H9 (cell line): ENCODE measurements at regions not wholly inside any gene's neighbourhood (a gene's known extent, or its start where the extent isn't known, plus 50 kb on each side); places are given as distances from the start of the nearest gene placed in this dataset.
"Not testable (repeated sequence)": the region's sequence is repeated elsewhere in the genome, so short reads cannot be mapped to it uniquely, and the experiment has no call there.

Experiments
- DNase-seq: peaks from one replicate; pipeline ENCODE4 v3.0.0-alpha.2; 2017
- H2AFZ ChIP-seq: one replicate; pipeline ENCODE4 v1.6.1; 2013; ENCODE audit warnings: mild to moderate bottlenecking, low read length, control low read depth, moderate library complexity
- H2AK5ac ChIP-seq: 2 replicates; pipeline ENCODE4 v1.6.1; 2013; ENCODE audit warnings: low read length, control low read depth, mixed read lengths; ENCODE audit not compliant: insufficient read length
- H2BK120ac ChIP-seq: one replicate; pipeline ENCODE4 v1.6.1; 2013; ENCODE audit warnings: low read depth, mild to moderate bottlenecking, low read length, control low read depth, inconsistent platforms; ENCODE audit not compliant: poor library complexity, severe bottlenecking
- H2BK12ac ChIP-seq: 2 replicates; pipeline ENCODE4 v1.6.1; 2013; ENCODE audit warnings: low read length, control low read depth, mixed read lengths, low read depth; ENCODE audit not compliant: insufficient read length
- H2BK15ac ChIP-seq: 2 replicates; pipeline ENCODE4 v1.6.1; 2013; ENCODE audit warnings: low read depth, low read length, control low read depth
- H2BK20ac ChIP-seq: one replicate; pipeline ENCODE4 v1.6.1; 2013; ENCODE audit warnings: low read depth, mild to moderate bottlenecking, low read length, control low read depth, inconsistent platforms; ENCODE audit not compliant: poor library complexity, severe bottlenecking
- H2BK5ac ChIP-seq: 2 replicates; pipeline ENCODE4 v1.6.1; 2013; ENCODE audit warnings: low read length, control low read depth, mixed read lengths; ENCODE audit not compliant: insufficient read length
- H3K14ac ChIP-seq: 2 replicates; pipeline ENCODE4 v1.6.1; 2013; ENCODE audit warnings: low read length, control low read depth; ENCODE audit not compliant: insufficient read depth
- H3K18ac ChIP-seq: 2 replicates; pipeline ENCODE4 v1.6.1; 2013; ENCODE audit warnings: low read depth, mild to moderate bottlenecking, mixed read lengths, low read length, control low read depth; ENCODE audit not compliant: insufficient read length
- H3K23ac ChIP-seq: 2 replicates; pipeline ENCODE4 v1.6.1; 2013; ENCODE audit warnings: low read length, control low read depth, mixed read lengths, low read depth; ENCODE audit not compliant: insufficient read length
- H3K23me2 ChIP-seq: 2 replicates; pipeline ENCODE4 v1.6.1; 2013; ENCODE audit warnings: low read depth, mild to moderate bottlenecking, mixed read lengths, low read length, control low read depth; ENCODE audit not compliant: insufficient read length, poor library complexity, severe bottlenecking
- H3K27ac ChIP-seq: 2 replicates; pipeline ENCODE4 v1.5.1; 2013; ENCODE audit warnings: low read length, control low read depth, mixed read lengths, low read depth; ENCODE audit not compliant: insufficient read length
- H3K27me3 ChIP-seq: 2 replicates; pipeline ENCODE4 v1.6.1; 2013; ENCODE audit warnings: low read length, control low read depth, inconsistent platforms; ENCODE audit not compliant: insufficient read depth
- H3K4ac ChIP-seq: 2 replicates; pipeline ENCODE4 v1.6.1; 2013; ENCODE audit warnings: low read depth, mild to moderate bottlenecking, control low read depth, inconsistent platforms, low read length, moderate library complexity
- H3K4me1 ChIP-seq: 2 replicates; pipeline ENCODE4 v1.6.1; 2013; ENCODE audit warnings: low read length, control low read depth, inconsistent platforms; ENCODE audit not compliant: insufficient read depth
- H3K4me2 ChIP-seq: 2 replicates; pipeline ENCODE4 v1.6.1; 2013; ENCODE audit warnings: low read length, control low read depth, mixed read lengths; ENCODE audit not compliant: insufficient read length, insufficient read depth
- H3K56ac ChIP-seq: 2 replicates; pipeline ENCODE4 v1.6.1; 2013; ENCODE audit warnings: low read depth, mild to moderate bottlenecking, mixed read lengths, low read length, control low read depth; ENCODE audit not compliant: insufficient read length
- H3K79me1 ChIP-seq: 2 replicates; pipeline ENCODE4 v1.6.1; 2013; ENCODE audit warnings: low read depth, mild to moderate bottlenecking, moderate library complexity, low read length, control low read depth, inconsistent platforms; ENCODE audit not compliant: insufficient read depth, poor library complexity, severe bottlenecking
- H3K79me2 ChIP-seq: 2 replicates; pipeline ENCODE4 v1.6.1; 2013; ENCODE audit warnings: low read length, control low read depth, inconsistent platforms; ENCODE audit not compliant: insufficient read depth
- H3K9ac ChIP-seq: 2 replicates; pipeline ENCODE4 v1.6.1; 2013; ENCODE audit warnings: low read length, control low read depth, mixed read lengths; ENCODE audit not compliant: insufficient read length; ENCODE audit errors: extremely low read depth
- H3K9me3 ChIP-seq: one replicate; pipeline ENCODE4 v1.6.1; 2013; ENCODE audit warnings: low read depth, low read length, inconsistent platforms; ENCODE audit not compliant: control insufficient read depth
- H3T11ph ChIP-seq: one replicate; pipeline ENCODE4 v1.6.1; 2013; ENCODE audit warnings: mild to moderate bottlenecking, low read length, control low read depth, inconsistent platforms
- H4K20me1 ChIP-seq: one replicate; pipeline ENCODE4 v1.6.1; 2013; ENCODE audit not compliant: control insufficient read depth, insufficient read length, insufficient read depth
- H4K5ac ChIP-seq: 2 replicates; pipeline ENCODE4 v1.6.1; 2013; ENCODE audit warnings: low read depth, mild to moderate bottlenecking, mixed read lengths, low read length, control low read depth; ENCODE audit not compliant: insufficient read length
- H4K8ac ChIP-seq: replicated peaks from 2 replicates; pipeline ENCODE4 v1.6.1; 2013; ENCODE audit warnings: low read length, control low read depth, mixed read lengths, low read depth; ENCODE audit not compliant: insufficient read length
- H4K91ac ChIP-seq: 2 replicates; pipeline ENCODE4 v1.6.1; 2013; ENCODE audit warnings: low read depth, mild to moderate bottlenecking, moderate library complexity, mixed read lengths, low read length, control low read depth; ENCODE audit not compliant: insufficient read length
- H3K27ac Mint-ChIP-seq, 3 experiments: 2 replicates in 2 of 3; 3 replicates in 1 of 3; pipeline ENCODE4 v1.8.0; 2020 to 2021; ENCODE audit warnings: mixed read lengths in 3 of 3, mild to moderate bottlenecking in 1 of 3, moderate library complexity in 1 of 3
- H3K27me3 Mint-ChIP-seq: 2 replicates; pipeline ENCODE4 v1.8.0; 2021; ENCODE audit warnings: low read depth, mild to moderate bottlenecking, moderate library complexity, mixed read lengths
- H3K36me3 Mint-ChIP-seq, 3 experiments: 2 replicates in 2 of 3; 3 replicates in 1 of 3; pipeline ENCODE4 v1.8.0; 2020 to 2021; ENCODE audit warnings: low read depth in 3 of 3, mixed read lengths in 3 of 3; ENCODE audit not compliant: insufficient read depth in 1 of 3
- H3K4me1 Mint-ChIP-seq, 2 experiments: 2 replicates each; pipeline ENCODE4 v1.8.0; 2020; ENCODE audit warnings: mixed read lengths in 2 of 2
- H3K4me3 Mint-ChIP-seq, 2 experiments: 2 replicates in 1 of 2; 3 replicates in 1 of 2; pipeline ENCODE4 v1.8.0; 2020 to 2021; ENCODE audit warnings: mild to moderate bottlenecking in 2 of 2, mixed read lengths in 2 of 2, moderate library complexity in 1 of 2
- H3K9me3 Mint-ChIP-seq, 2 experiments: 2 replicates in 1 of 2; 3 replicates in 1 of 2; pipeline ENCODE4 v1.8.0; 2020; ENCODE audit warnings: mild to moderate bottlenecking in 2 of 2, mixed read lengths in 2 of 2, moderate library complexity in 1 of 2
- WGBS: extraction: QIAGEN DNeasy Blood & Tissue Kit; methylation state at CpG from one replicate; pipeline ENCODE4 v1.1.7; 2013; ENCODE audit warnings: missing lambda C conversion rate, low lambda C conversion rate, mixed read lengths; ENCODE audit not compliant: insufficient read length; ENCODE audit errors: extremely low coverage; 5-methylcytosine and 5-hydroxymethylcytosine counted together
- TF ChIP-seq, protein P1 (sequence below): fragments of 200-600 bp; sonication (generic); conservative IDR thresholded peaks from 3 replicates; pipeline ENCODE4 v1.8.0; 2021; ENCODE audit warnings: antibody characterized with exemption, mild to moderate bottlenecking

DNA sequence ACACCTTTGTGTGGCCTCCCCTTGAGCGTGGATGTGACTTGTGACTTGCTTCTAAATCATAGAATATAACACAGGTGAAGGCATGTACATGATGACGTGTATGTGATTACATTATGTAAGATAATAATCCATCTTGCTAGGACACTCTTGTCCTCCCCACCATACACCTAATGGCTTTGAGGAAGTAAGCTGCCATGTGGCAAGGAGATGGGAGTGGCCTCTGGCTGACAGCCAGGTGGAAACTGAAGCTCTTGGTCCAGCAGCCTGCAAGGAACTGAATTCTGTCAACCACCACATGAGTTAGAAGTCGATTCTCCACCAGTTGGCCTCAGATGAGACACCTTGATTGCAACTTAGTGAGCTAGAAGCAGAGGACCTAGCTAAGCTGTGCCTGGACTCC lies 67.4 kb upstream of the ELN start:
- peaks cover 17 to 19% of the 10 kb centered on the region in 2 experiments for H3K9me3 Mint-ChIP-seq

DNA sequence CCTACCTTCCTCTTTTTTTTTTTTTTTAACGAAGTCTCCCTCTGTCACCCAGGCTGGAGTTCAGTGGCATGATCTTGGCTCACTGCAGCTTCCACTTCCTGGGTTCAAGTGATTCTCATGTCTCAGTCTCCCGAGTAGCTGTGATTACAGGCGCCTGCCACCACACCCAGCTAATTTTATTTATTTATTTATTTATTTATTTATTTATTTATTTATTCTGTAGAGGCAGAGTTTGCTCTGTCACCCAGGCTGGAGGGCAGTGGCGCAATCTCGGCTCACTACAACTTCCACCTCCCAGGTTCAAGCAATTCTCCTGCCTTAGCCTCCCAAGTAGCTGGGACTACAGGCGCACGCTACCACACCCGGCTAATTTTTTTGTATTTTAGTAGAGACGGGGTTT lies 66.0 kb upstream of the ELN start:
- H3K14ac ChIP-seq, H2BK20ac ChIP-seq, H3K56ac ChIP-seq, H2AFZ ChIP-seq, H3K9me3 ChIP-seq, H3K4me1 Mint-ChIP-seq, H3K27me3 Mint-ChIP-seq, H3K4me1 ChIP-seq, H3K9ac ChIP-seq, H3K4me2 ChIP-seq, H3K79me2 ChIP-seq, H3K23ac ChIP-seq, H3K18ac ChIP-seq, H3K27ac Mint-ChIP-seq, H2BK5ac ChIP-seq, H3K27ac ChIP-seq, H3K79me1 ChIP-seq, H3K4me3 Mint-ChIP-seq, H4K20me1 ChIP-seq, H3T11ph ChIP-seq, H4K5ac ChIP-seq, H2AK5ac ChIP-seq, H4K8ac ChIP-seq, H2BK120ac ChIP-seq, H3K4ac ChIP-seq, DNase-seq, H3K23me2 ChIP-seq, H2BK15ac ChIP-seq, H2BK12ac ChIP-seq, H3K27me3 ChIP-seq, H4K91ac ChIP-seq: not testable (repeated sequence)
- WGBS, result no CpG with 5 or more reads among the region's 9 CpGs
- peaks cover 17 to 19% of the 10 kb centered on the region in 2 experiments for H3K9me3 Mint-ChIP-seq
- peaks cover 0 to 13% (median 8%) of the 10 kb centered on the region in 3 experiments; a peak in 4 of 7 replicates for H3K36me3 Mint-ChIP-seq

More for the DNA sequence above, 67.4 kb upstream of the ELN start:
- Mint-ChIP-seq H3K4me3 (no peak overlapping the region), H3K36me3 (peaks cover 0 to 13% (median 8%) of the 10 kb centered on the region in 3 experiments; a peak in 4 of 7 replicates), H3K4me1 (no peaks in the 10 kb centered on the region), H3K27ac (no peak overlapping the region; a peak in 1 of 7 replicates), H3K27me3 (peaks cover 1% of the 10 kb centered on the region)
- Histone ChIP-seq H3K23ac (no peak overlapping the region), H4K91ac (no peak overlapping the region), H3K79me1 (no peaks in the 10 kb centered on the region), H3K14ac (no peak overlapping the region), H3K9ac (no peak overlapping the region), H3K23me2 (no peaks in the 10 kb centered on the region), H3K4me1 (no peaks in the 10 kb centered on the region), H2BK15ac (no peak overlapping the region), H3K27ac (no peak overlapping the region), H3K27me3 (no peaks in the 10 kb centered on the region), H4K5ac (no peak overlapping the region), H2BK5ac (no peak overlapping the region), H3K4ac (no peak overlapping the region), H3K4me2 (no peak overlapping the region), H3K18ac (no peak overlapping the region), H2BK120ac (no peak overlapping the region), H3K56ac (no peak overlapping the region), H2AK5ac (no peak overlapping the region), H3K79me2 (no peaks in the 10 kb centered on the region), H2AFZ (no peak overlapping the region), H4K20me1 (no peaks in the 10 kb centered on the region), H3T11ph (no peak overlapping the region), H2BK20ac (no peak overlapping the region), H3K9me3 (no peaks in the 10 kb centered on the region), H4K8ac (no peak overlapping the region), H2BK12ac (no peak overlapping the region)
- WGBS, result no CpG with 5 or more reads among the region's 3 CpGs
- DNase-seq, result no peak
- TF ChIP-seq, protein P1, sequence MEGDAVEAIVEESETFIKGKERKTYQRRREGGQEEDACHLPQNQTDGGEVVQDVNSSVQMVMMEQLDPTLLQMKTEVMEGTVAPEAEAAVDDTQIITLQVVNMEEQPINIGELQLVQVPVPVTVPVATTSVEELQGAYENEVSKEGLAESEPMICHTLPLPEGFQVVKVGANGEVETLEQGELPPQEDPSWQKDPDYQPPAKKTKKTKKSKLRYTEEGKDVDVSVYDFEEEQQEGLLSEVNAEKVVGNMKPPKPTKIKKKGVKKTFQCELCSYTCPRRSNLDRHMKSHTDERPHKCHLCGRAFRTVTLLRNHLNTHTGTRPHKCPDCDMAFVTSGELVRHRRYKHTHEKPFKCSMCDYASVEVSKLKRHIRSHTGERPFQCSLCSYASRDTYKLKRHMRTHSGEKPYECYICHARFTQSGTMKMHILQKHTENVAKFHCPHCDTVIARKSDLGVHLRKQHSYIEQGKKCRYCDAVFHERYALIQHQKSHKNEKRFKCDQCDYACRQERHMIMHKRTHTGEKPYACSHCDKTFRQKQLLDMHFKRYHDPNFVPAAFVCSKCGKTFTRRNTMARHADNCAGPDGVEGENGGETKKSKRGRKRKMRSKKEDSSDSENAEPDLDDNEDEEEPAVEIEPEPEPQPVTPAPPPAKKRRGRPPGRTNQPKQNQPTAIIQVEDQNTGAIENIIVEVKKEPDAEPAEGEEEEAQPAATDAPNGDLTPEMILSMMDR, result no peak
